OCI-LY7 (cell line): ENCODE measurements at regions not wholly inside any gene's neighbourhood (a gene's known extent, or its start where the extent isn't known, plus 50 kb on each side); places are given as distances from the start of the nearest gene placed in this dataset.

Experiments used
- BruUV-seq: library from RNA; stranded (reverse); fragments of 400-500 nt; replicated peaks from 2 replicates; lab custom pipeline; 2021; lab: Mats Ljungman, UMichigan
- CTCF ChIA-PET: fragments of 300-600 bp; sonication (Branson Sonifier 250); formaldehyde crosslinking; loops from one replicate; lab custom pipeline; 2022; ENCODE audit warnings: antibody characterized with exemption; ENCODE audit not compliant: unreplicated experiment; lab: Charles Lee
- POLR2A ChIA-PET: fragments of 300-600 bp; sonication (Branson Sonifier 250); formaldehyde crosslinking; loops from one replicate; lab custom pipeline; 2022; ENCODE audit warnings: antibody characterized with exemption; lab: Charles Lee
- DNase-seq: peaks from one replicate; pipeline ENCODE4 v3.0.0-alpha.2; 2015; ENCODE audit warnings: low spot score
- H2AFZ ChIP-seq: fragments of 200-600 bp; sonication (generic), shearing (Covaris generic); 2 replicates; pipeline ENCODE4 v1.6.1; 2014; ENCODE audit warnings: mild to moderate bottlenecking, antibody characterized with exemption, low read length, moderate library complexity
- H3K27ac ChIP-seq: fragments of 200-600 bp; sonication (generic); 2 replicates; pipeline ENCODE4 v1.5.1; 2014; ENCODE audit warnings: mixed run types, low read depth, mild to moderate bottlenecking, moderate library complexity, low read length, inconsistent platforms; ENCODE audit not compliant: poor library complexity, severe bottlenecking
- H3K36me3 ChIP-seq: fragments of 200-600 bp; sonication (generic); 2 replicates; pipeline ENCODE4 v1.6.1; 2014; ENCODE audit warnings: mild to moderate bottlenecking, antibody characterized with exemption, low read length, moderate library complexity, mixed read lengths; ENCODE audit not compliant: insufficient read depth
- H3K4me1 ChIP-seq: fragments of 200-600 bp; sonication (generic); 2 replicates; pipeline ENCODE4 v1.5.1; 2014; ENCODE audit warnings: mild to moderate bottlenecking, low read length; ENCODE audit not compliant: insufficient read depth, poor library complexity, severe bottlenecking
- H3K4me2 ChIP-seq: fragments of 200-600 bp; sonication (generic); 2 replicates; pipeline ENCODE4 v1.6.1; 2014; ENCODE audit warnings: mild to moderate bottlenecking, low read length
- H3K4me3 ChIP-seq: fragments of 200-600 bp; sonication (generic); 2 replicates; pipeline ENCODE4 v1.5.1; 2014; ENCODE audit warnings: mild to moderate bottlenecking, low read depth, low read length; ENCODE audit not compliant: poor library complexity, severe bottlenecking
- H3K79me2 ChIP-seq: fragments of 200-600 bp; sonication (generic); 2 replicates; pipeline ENCODE4 v1.6.1; 2016; ENCODE audit warnings: low read depth, mild to moderate bottlenecking, low read length, moderate library complexity, mixed read lengths; ENCODE audit not compliant: insufficient read depth
- H3K9me2 ChIP-seq: fragments of 200-600 bp; sonication (generic); 2 replicates; pipeline ENCODE4 v1.6.1; 2016; ENCODE audit warnings: mild to moderate bottlenecking, low read length, mixed read lengths; ENCODE audit not compliant: insufficient read depth
- H3K9me3 ChIP-seq: fragments of 200-600 bp; sonication (generic); 2 replicates; pipeline ENCODE4 v1.6.1; 2014; ENCODE audit warnings: mild to moderate bottlenecking, mixed run types, low read length, mixed read lengths
- H4K20me1 ChIP-seq: fragments of 200-600 bp; sonication (generic); 2 replicates; pipeline ENCODE4 v1.6.1; 2014; ENCODE audit warnings: mild to moderate bottlenecking, antibody characterized with exemption, low read length, moderate library complexity, mixed read lengths; ENCODE audit not compliant: insufficient read depth
- CTCF ChIP-seq: fragments of 200-600 bp; sonication (generic); conservative IDR thresholded peaks from 2 replicates; pipeline ENCODE4 v1.5.1; 2014; ENCODE audit warnings: mild to moderate bottlenecking, antibody characterized with exemption, low read length, moderate library complexity, mixed read lengths
- EZH2phosphoT487 ChIP-seq: fragments of 200-600 bp; sonication (generic); IDR thresholded peaks from 2 replicates; pipeline ENCODE4 v1.6.1; 2018; ENCODE audit warnings: low read depth, borderline replicate concordance, mild to moderate bottlenecking, mixed run types, antibody characterized with exemption, low read length, moderate library complexity, mixed read lengths
- intact Hi-C: fragments of 100-400 bp; cut with micrococcal nuclease; formaldehyde crosslinking; loops from one replicate; pipeline ENCODE4 v1.10.0; 2022; ENCODE audit not compliant: unreplicated experiment

- no peaks in the 10 kb centered on the region for H3K36me3 ChIP-seq
- no peak overlapping the region for H2AFZ ChIP-seq
- no peaks in the 10 kb centered on the region; the same call in 1 of the 2 replicates for H4K20me1 ChIP-seq
- POLR2A ChIA-PET, result no interaction called here
- H3K9me3 ChIP-seq, result no peaks in the 10 kb centered on the region
- H3K4me2 ChIP-seq, result no peak overlapping the region
- no peak overlapping the region for H3K27ac ChIP-seq
- H3K4me1 ChIP-seq, result no peaks in the 10 kb centered on the region
- TF ChIP-seq EZH2phosphoT487 (no peak), CTCF (no peak)
- no TSS peak for BruUV-seq
- intact Hi-C loops, result no loop called here
- H3K79me2 ChIP-seq, result no peaks in the 10 kb centered on the region
- no peak for DNase-seq
- no peak overlapping the region for H3K4me3 ChIP-seq
- H3K9me2 ChIP-seq, result no peaks in the 10 kb centered on the region
- CTCF ChIA-PET, result no interaction called here
These were observed 279.3 kb upstream of the LRRC7 start for GRCh38 chr1:69288416-69288815.

DNA sequence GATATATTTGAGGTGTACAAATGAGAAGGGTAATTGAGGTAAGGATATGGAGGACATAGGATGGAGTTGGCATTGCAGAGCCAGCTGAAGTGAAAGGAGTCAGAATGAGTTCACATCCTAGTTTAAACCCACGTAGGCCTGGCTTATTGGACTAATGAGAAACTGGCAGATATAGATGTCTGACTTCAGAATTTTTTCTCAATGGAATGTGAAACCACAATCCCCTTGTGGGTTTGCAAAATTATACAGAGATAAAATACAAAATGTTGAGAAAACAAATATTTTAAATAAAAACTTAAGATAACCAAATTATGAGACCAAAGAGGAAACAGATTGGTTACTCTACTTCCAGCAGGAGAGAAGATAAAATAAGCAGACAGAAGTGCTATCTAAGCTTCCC lies 277.4 kb upstream of the LRRC7 start:
- ChIA-PET POLR2A (interaction anchor here (0.8 to 1.1 kb wide), 2 partner anchors 10 to 34 kb away, joined by 3 read pairs; no protein-coding TSS in a partner anchor), CTCF (no interaction called here)
- Histone ChIP-seq H3K4me2 (no peak overlapping the region), H3K79me2 (no peaks in the 10 kb centered on the region), H3K36me3 (no peaks in the 10 kb centered on the region), H3K9me3 (no peaks in the 10 kb centered on the region), H3K4me1 (no peaks in the 10 kb centered on the region), H4K20me1 (no peaks in the 10 kb centered on the region; the same call in 1 of the 2 replicates), H3K9me2 (no peaks in the 10 kb centered on the region), H2AFZ (no peak overlapping the region), H3K27ac (no peak overlapping the region), H3K4me3 (no peak overlapping the region)
- DNase-seq, result no peak
- intact Hi-C loops, result no loop called here
- BruUV-seq, result no TSS peak
- TF ChIP-seq EZH2phosphoT487, result no peak
- no peak for TF ChIP-seq CTCF

GRCh38 chr1:69291541-69291940 lies 276.2 kb upstream of the LRRC7 start:
- intact Hi-C loops, result no loop called here
- H3K4me1 ChIP-seq, result no peaks in the 10 kb centered on the region
- H3K4me3 ChIP-seq, result no peak overlapping the region
- CTCF ChIA-PET, result no interaction called here
- no peaks in the 10 kb centered on the region; the same call in 1 of the 2 replicates for H4K20me1 ChIP-seq
- TF ChIP-seq CTCF (no peak), EZH2phosphoT487 (no peak)
- H2AFZ ChIP-seq, result no peak overlapping the region
- no peaks in the 10 kb centered on the region for H3K79me2 ChIP-seq
- POLR2A ChIA-PET, result no interaction called here
- no peak overlapping the region for H3K4me2 ChIP-seq
- no peaks in the 10 kb centered on the region for H3K9me3 ChIP-seq
- no TSS peak for BruUV-seq
- no peak for DNase-seq
- H3K36me3 ChIP-seq, result no peaks in the 10 kb centered on the region
- H3K9me2 ChIP-seq, result no peaks in the 10 kb centered on the region
- H3K27ac ChIP-seq, result no peak overlapping the region
